ENCODE measurements at regions not wholly inside any gene's neighbourhood (a gene's known extent, or its start where the extent isn't known, plus 50 kb on each side); places are given as distances from the start of the nearest gene placed in this dataset.

GRCh38 chr3:43905157-43905556, 214.4 kb downstream of the ABHD5 start:
- DNase-seq (no peak), ATAC-seq (ENCODE audit: low read depth) (no peak)
- CTCF ChIA-PET, result no interaction called here
- H3K27me3 ChIP-seq (ENCODE audit: control insufficient read depth, insufficient read depth, low read length), result peaks cover 12% of the 10 kb centered on the region
- no peak overlapping the region for H3K9ac ChIP-seq (ENCODE audit: low read depth, low read length)
- no peak overlapping the region for H2BK5ac ChIP-seq (ENCODE audit: low read depth, low read length, poor library complexity, severe bottlenecking)
- dilution Hi-C loops (cut with HindIII; ENCODE audit: low sequenced_read_pairs, unreplicated experiment), result no loop called here
- no peak overlapping the region for H3K14ac ChIP-seq (replicated peaks; ENCODE audit: low read depth, low read length)
- no peak overlapping the region for H4K8ac ChIP-seq (ENCODE audit: low read depth in 2 of 2, low read length in 2 of 2)
- H2BK120ac ChIP-seq (ENCODE audit: low read depth, low read length), result no peak overlapping the region
- H2AK9ac ChIP-seq (replicated peaks; ENCODE audit: low read depth, low read length, poor library complexity), result no peak overlapping the region
- TF ChIP-seq POLR2A (IDR thresholded peaks at IDR 0.05; ENCODE audit: low read depth, low read length) (no peak), CEBPB (IDR thresholded peaks at IDR 0.05; ENCODE audit: low read depth, low read length) (peak; percentile 34; the same call in 1 of the 2 replicates)
- no peak overlapping the region for H3K18ac ChIP-seq (ENCODE audit: low read depth, low read length)
- no peaks in the 10 kb centered on the region for H3K9me3 ChIP-seq (ENCODE audit: control insufficient read depth, insufficient read depth, low read length)
- WGBS, 2 experiments (ENCODE audit: extremely low coverage in 2 of 2, insufficient read length in 1 of 2), result no CpG with 5 or more reads among the region's 1 CpG
- no peak overlapping the region for H2AFZ ChIP-seq (replicated peaks; ENCODE audit: low read length, poor library complexity)
- intact Hi-C loops (cut with micrococcal nuclease), result no loop called here
- in situ Hi-C loops (cut with MboI; ENCODE audit: low sequenced_read_pairs), result no loop called here
- H3K4me2 ChIP-seq (ENCODE audit: low read depth, low read length), result no peak overlapping the region
- no TSS peak for BruUV-seq (replicated peaks)
- no peaks in the 10 kb centered on the region for H3K4me1 ChIP-seq (ENCODE audit: control insufficient read depth, insufficient read depth, low read length)
- H2AK5ac ChIP-seq (ENCODE audit: low read depth, low read length), result no peak overlapping the region
- H3K56ac ChIP-seq (ENCODE audit: extremely low read depth, insufficient read depth, low read length), result no peak overlapping the region
- POLR2A ChIA-PET (ENCODE audit: unreplicated experiment), result no interaction called here
- no peak overlapping the region for H2BK15ac ChIP-seq (ENCODE audit: low read depth, low read length)
- H3K79me1 ChIP-seq (ENCODE audit: low read depth in 1 of 2, low read length in 2 of 2), result no peaks in the 10 kb centered on the region
- H3K36me3 ChIP-seq (ENCODE audit: control insufficient read depth, insufficient read depth, low read length), result no peaks in the 10 kb centered on the region
- H3K9me1 ChIP-seq (ENCODE audit: insufficient read depth, low read length), result no peaks in the 10 kb centered on the region
- no peak overlapping the region for H3K4me3 ChIP-seq (ENCODE audit: insufficient read depth, low read depth, low read length)
- H4K20me1 ChIP-seq (ENCODE audit: insufficient read depth, low read length), result no peaks in the 10 kb centered on the region
- no peak overlapping the region for H4K91ac ChIP-seq (ENCODE audit: insufficient read depth, low read depth, low read length)
- no peak overlapping the region for H3K4ac ChIP-seq (ENCODE audit: low read depth, low read length)
- H3K23ac ChIP-seq (ENCODE audit: low read depth, low read length), result no peak overlapping the region
- H2BK20ac ChIP-seq (ENCODE audit: low read depth, low read length), result no peak overlapping the region
- no peak overlapping the region for H4K5ac ChIP-seq (ENCODE audit: low read depth, low read length)
- H3K27ac ChIP-seq (ENCODE audit: insufficient read depth, low read length), result no peak overlapping the region

All from IMR-90 (cell line).